ENCODE measurements at regions not wholly inside any gene's neighbourhood (a gene's known extent, or its start where the extent isn't known, plus 50 kb on each side); places are given as distances from the start of the nearest gene placed in this dataset.

DNA sequence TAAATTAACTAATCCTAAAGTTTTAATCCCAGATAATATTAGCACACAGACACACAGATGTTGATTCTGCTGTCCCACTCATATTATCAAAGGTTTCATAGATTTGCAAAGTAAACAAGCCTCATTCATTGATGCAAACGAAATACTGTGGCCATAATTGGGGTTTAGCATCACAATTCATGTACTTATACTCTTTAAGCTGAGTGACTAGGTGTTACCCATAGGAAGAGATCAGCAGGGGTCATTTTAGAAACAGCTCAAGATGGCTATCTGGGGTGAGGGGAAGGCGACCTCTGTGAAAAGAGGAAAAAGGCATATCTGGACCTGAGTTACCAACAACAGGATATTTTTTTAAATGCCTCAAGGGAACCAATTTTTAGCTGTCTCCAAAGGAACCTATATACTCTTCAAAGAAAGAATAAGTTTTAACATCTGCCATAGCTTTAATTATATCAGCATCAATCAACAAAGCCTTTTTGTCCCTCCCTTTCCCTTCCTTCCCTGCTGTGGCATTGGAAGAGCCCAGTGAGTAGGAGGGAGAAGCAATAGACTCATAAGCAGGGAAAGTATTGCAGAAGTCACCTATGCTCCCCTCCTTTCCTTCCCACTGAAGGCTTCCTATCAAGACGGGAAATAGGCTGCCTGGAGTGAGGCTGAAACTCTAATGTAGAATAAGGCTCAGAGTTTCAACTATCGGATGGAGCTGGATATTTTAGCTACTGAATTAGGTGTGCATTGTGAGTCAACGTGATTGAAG lies 553.4 kb downstream of the ZIC1 start:
- TF ChIP-seq, protein P1, sequence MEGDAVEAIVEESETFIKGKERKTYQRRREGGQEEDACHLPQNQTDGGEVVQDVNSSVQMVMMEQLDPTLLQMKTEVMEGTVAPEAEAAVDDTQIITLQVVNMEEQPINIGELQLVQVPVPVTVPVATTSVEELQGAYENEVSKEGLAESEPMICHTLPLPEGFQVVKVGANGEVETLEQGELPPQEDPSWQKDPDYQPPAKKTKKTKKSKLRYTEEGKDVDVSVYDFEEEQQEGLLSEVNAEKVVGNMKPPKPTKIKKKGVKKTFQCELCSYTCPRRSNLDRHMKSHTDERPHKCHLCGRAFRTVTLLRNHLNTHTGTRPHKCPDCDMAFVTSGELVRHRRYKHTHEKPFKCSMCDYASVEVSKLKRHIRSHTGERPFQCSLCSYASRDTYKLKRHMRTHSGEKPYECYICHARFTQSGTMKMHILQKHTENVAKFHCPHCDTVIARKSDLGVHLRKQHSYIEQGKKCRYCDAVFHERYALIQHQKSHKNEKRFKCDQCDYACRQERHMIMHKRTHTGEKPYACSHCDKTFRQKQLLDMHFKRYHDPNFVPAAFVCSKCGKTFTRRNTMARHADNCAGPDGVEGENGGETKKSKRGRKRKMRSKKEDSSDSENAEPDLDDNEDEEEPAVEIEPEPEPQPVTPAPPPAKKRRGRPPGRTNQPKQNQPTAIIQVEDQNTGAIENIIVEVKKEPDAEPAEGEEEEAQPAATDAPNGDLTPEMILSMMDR (IDR thresholded peaks at IDR 0.05) = no peak
- TF ChIP-seq POLR2A (IDR thresholded peaks at IDR 0.05) = no peak

Measured in esophagus squamous epithelium (tissue), 4 donors.